Lower leg skin (tissue), 3 donors: ENCODE measurements at regions not wholly inside any gene's neighbourhood (a gene's known extent, or its start where the extent isn't known, plus 50 kb on each side); places are given as distances from the start of the nearest gene placed in this dataset.

Source experiments
- CTCF ChIP-seq, 3 donors: fragments of 450-650 bp; IDR thresholded peaks; one replicate each; pipeline ENCODE4 v1.5.1; 2016; ENCODE audit warnings: antibody characterized with exemption in 3 of 3, mild to moderate bottlenecking in 3 of 3, moderate library complexity in 2 of 3
- POLR2A ChIP-seq, 2 donors: fragments of 450-650 bp; IDR thresholded peaks; one replicate each; pipeline ENCODE4 v1.6.1; 2016 to 2017; ENCODE audit warnings: antibody characterized with exemption in 2 of 2, mild to moderate bottlenecking in 1 of 2, moderate library complexity in 1 of 2

DNA sequence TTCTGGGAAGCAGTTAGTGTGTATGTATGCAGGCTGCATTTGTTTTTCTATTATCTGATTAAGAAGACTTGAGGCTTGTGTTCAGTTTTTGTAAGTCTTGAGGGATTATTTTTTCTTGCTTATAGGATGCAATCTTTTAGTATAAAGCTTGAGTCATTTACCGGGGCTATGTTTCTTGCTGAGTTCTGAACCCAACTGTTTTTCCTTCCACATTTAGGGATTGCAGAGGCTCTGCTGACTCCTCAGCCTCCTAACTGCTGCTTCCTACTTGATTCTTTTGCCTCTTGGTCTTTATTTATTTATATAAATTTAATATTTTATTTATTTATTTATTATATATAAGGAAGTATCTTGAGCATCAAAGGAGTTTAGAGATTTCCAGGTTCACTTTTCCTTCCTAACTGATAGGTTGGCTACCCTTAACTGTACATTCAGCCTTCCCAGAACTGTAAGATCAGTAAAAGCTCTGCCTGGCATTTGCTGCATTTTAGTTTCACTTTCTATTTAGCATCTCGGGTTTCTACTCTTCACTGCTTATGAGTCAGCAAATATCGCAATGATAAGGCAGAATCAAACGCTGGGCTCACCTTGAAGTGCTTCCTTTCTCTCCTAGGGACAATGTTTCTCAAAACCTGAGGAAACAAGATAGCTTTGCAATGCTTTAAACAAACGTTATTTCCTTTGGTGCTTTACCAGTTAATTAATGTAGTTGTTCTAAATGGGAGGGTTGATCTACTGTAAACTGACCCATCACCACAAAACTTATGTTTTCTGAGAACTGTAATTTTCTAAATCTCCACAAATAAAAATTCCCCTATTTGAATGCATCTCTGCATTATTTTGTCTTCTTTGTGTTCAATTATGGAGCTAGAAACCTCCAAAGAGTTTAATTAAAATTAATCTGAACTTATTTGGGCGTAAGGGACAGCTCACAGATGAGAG is 1183.7 kb upstream of the TMEM132C start:
- TF ChIP-seq CTCF (IDR thresholded peaks at IDR 0.05) (no peak), POLR2A (IDR thresholded peaks at IDR 0.05) (no peak)
